COLO668 (cell line): ENCODE measurements at regions not wholly inside any gene's neighbourhood (a gene's known extent, or its start where the extent isn't known, plus 50 kb on each side); places are given as distances from the start of the nearest gene placed in this dataset.
"Not testable (repeated sequence)": the region's sequence is repeated elsewhere in the genome, so short reads cannot be mapped to it uniquely, and the experiment has no call there.

Source experiments
- DNase-seq: peaks from one replicate; lab custom pipeline; 2025; ENCODE audit not compliant: unreplicated experiment; lab: John Stamatoyannopoulos, UW

GRCh38 chr6:168915242-168915641 is 338.4 kb downstream of the THBS2 start:
- DNase-seq: no peak

GRCh38 chr6:168913866-168914469 is 339.7 kb downstream of the THBS2 start:
- DNase-seq: no peak

GRCh38 chr6:168913231-168913865 is 340.3 kb downstream of the THBS2 start:
- DNase-seq: not testable (repeated sequence)

GRCh38 chr6:168909288-168909687 is 344.4 kb downstream of the THBS2 start:
- no peak for DNase-seq

GRCh38 chr6:168908887-168909286 is 344.8 kb downstream of the THBS2 start:
- DNase-seq: no peak

GRCh38 chr6:168908166-168908565 is 345.5 kb downstream of the THBS2 start:
- no peak for DNase-seq

- DNase-seq: peak; percentile 9
Measured at GRCh38 chr6:168906391-168906790, 347.3 kb downstream of the THBS2 start.

GRCh38 chr6:168905451-168906090 is 348.1 kb downstream of the THBS2 start:
- DNase-seq: no peak

- DNase-seq: no peak
Measured at GRCh38 chr6:168903613-168904345, 349.9 kb downstream of the THBS2 start.

GRCh38 chr6:168902075-168902474 is 351.6 kb downstream of the THBS2 start:
- DNase-seq: no peak

- no peak for DNase-seq
Measured at GRCh38 chr6:168901076-168901475, 352.6 kb downstream of the THBS2 start.

- DNase-seq: no peak
Measured at GRCh38 chr6:168896321-168896720, 357.3 kb downstream of the THBS2 start.

GRCh38 chr6:168895102-168895812 is 358.4 kb downstream of the THBS2 start:
- DNase-seq: peak; percentile 73

GRCh38 chr6:168892031-168892430 is 361.6 kb downstream of the THBS2 start:
- no peak for DNase-seq

- no peak for DNase-seq
Measured at GRCh38 chr6:168890981-168891365, 362.7 kb downstream of the THBS2 start.

- DNase-seq: no peak
Measured at GRCh38 chr6:168890306-168890980, 363.2 kb downstream of the THBS2 start.

- no peak for DNase-seq
Measured at GRCh38 chr6:168888786-168889345, 364.8 kb downstream of the THBS2 start.

GRCh38 chr6:168888102-168888501 is 365.5 kb downstream of the THBS2 start:
- DNase-seq: no peak

GRCh38 chr6:168887621-168888020 is 366.0 kb downstream of the THBS2 start:
- DNase-seq: no peak

- no peak for DNase-seq
Measured at GRCh38 chr6:168886964-168887363, 366.7 kb downstream of the THBS2 start.
